MCF 10A (cell line): ENCODE measurements at regions not wholly inside any gene's neighbourhood (a gene's known extent, or its start where the extent isn't known, plus 50 kb on each side); places are given as distances from the start of the nearest gene placed in this dataset.

ENCODE experiments used
- BruUV-seq: library from RNA; stranded (reverse); fragments of 400-500 nt; replicated peaks from 2 replicates; lab custom pipeline; 2021; lab: Mats Ljungman, UMichigan
- CTCF ChIA-PET: fragments of 300-600 bp; sonication (Branson Sonifier 250); formaldehyde crosslinking; extraction: SDS; loops from one replicate; lab custom pipeline; 2021; ENCODE audit warnings: antibody characterized with exemption, inconsistent platforms; lab: Yijun Ruan, JAX
- POLR2A ChIA-PET: fragments of 300-600, 350-650 bp; sonication (Branson Sonifier 250); formaldehyde crosslinking; extraction: SDS; loops from one replicate; lab custom pipeline; 2020; ENCODE audit warnings: antibody characterized with exemption, inconsistent platforms; lab: Yijun Ruan, JAX
- DNase-seq: peaks from one replicate; pipeline ENCODE4 v3.0.0-alpha.2; 2018; ENCODE audit not compliant: unreplicated experiment
- H3K27ac Mint-ChIP-seq: one replicate; pipeline ENCODE4 v1.8.0; 2022; ENCODE audit warnings: mild to moderate bottlenecking, low read depth, mixed read lengths; ENCODE audit not compliant: unreplicated experiment
- H3K27me3 Mint-ChIP-seq: one replicate; pipeline ENCODE4 v1.8.0; 2022; ENCODE audit warnings: mixed read lengths; ENCODE audit not compliant: insufficient read depth, unreplicated experiment
- H3K36me3 Mint-ChIP-seq: one replicate; pipeline ENCODE4 v1.8.0; 2022; ENCODE audit warnings: mild to moderate bottlenecking, moderate library complexity, mixed read lengths; ENCODE audit not compliant: insufficient read depth, unreplicated experiment
- H3K4me1 Mint-ChIP-seq: one replicate; pipeline ENCODE4 v1.8.0; 2022; ENCODE audit warnings: mixed read lengths; ENCODE audit not compliant: insufficient read depth, unreplicated experiment
- H3K4me3 Mint-ChIP-seq: one replicate; pipeline ENCODE4 v1.8.0; 2022; ENCODE audit warnings: mild to moderate bottlenecking, moderate library complexity, mixed read lengths; ENCODE audit not compliant: unreplicated experiment
- H3K9me3 Mint-ChIP-seq: one replicate; pipeline ENCODE4 v1.8.0; 2022; ENCODE audit warnings: mixed read lengths; ENCODE audit not compliant: unreplicated experiment
- intact Hi-C: fragments of 100-400 bp; cut with micrococcal nuclease; formaldehyde crosslinking; loops from 2 replicates; pipeline ENCODE4 v1.14.1; 2022
- TF ChIP-seq, protein P1 (sequence below): fragments of 200-600 bp; IDR thresholded peaks from one replicate; pipeline ENCODE4 v1.8.0; 2022; ENCODE audit warnings: antibody characterized with exemption, mild to moderate bottlenecking; ENCODE audit not compliant: unreplicated experiment

DNA sequence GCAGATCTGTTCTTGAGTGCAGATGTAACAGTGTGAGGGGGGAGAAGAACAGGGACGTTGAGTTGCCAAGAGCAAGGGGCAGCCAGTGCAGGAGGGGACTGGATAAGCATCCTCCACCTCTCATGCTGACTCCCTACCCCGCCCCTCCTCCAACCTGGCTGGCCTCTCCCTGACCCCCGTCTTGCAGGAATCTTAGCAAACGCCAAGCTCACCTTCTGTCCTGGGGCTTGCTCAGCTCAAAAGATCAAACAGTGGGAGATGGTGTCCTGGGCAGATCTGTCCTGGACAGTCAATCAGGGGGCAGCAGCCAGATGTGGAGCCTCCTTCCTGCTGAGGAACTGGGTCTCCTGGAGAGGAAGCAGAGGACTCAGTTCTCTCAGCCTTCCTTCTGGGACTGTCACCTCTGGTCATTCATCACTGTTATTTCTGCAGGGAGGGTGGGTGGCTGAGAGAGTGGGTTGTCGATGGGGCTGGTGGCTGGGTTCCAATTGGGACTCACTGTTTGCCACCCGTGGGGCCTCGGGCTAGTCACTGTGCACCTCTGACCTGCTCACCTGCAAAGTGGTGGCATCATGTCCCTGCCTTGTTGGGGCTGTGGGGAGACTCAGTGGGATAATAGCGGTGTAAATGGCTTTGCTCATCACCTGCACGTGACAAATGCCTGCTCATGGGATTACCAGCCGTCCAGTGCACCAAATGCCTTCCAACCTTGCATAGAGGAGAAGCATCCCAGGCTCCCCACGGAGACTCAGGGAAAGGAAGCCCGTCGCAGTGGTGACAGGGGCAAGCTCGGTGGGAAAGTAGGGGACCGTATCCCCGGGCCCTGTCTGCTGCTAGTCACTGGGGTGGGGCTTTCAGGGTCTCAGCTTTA is 154.4 kb downstream of the PTPRU start:
- BruUV-seq: no TSS peak
- Mint-ChIP-seq H3K36me3 (no peaks in the 10 kb centered on the region), H3K4me3 (no peak overlapping the region), H3K27ac (no peak overlapping the region), H3K27me3 (peaks cover 20% of the 10 kb centered on the region), H3K9me3 (no peaks in the 10 kb centered on the region), H3K4me1 (no peaks in the 10 kb centered on the region)
- no peak for DNase-seq
- ChIA-PET CTCF (interaction anchor here (0.9 kb wide), 1 partner anchor 741 kb away, joined by 3 read pairs; no protein-coding TSS in a partner anchor), POLR2A (no interaction called here)
- intact Hi-C loops: no loop called here
- TF ChIP-seq, protein P1, sequence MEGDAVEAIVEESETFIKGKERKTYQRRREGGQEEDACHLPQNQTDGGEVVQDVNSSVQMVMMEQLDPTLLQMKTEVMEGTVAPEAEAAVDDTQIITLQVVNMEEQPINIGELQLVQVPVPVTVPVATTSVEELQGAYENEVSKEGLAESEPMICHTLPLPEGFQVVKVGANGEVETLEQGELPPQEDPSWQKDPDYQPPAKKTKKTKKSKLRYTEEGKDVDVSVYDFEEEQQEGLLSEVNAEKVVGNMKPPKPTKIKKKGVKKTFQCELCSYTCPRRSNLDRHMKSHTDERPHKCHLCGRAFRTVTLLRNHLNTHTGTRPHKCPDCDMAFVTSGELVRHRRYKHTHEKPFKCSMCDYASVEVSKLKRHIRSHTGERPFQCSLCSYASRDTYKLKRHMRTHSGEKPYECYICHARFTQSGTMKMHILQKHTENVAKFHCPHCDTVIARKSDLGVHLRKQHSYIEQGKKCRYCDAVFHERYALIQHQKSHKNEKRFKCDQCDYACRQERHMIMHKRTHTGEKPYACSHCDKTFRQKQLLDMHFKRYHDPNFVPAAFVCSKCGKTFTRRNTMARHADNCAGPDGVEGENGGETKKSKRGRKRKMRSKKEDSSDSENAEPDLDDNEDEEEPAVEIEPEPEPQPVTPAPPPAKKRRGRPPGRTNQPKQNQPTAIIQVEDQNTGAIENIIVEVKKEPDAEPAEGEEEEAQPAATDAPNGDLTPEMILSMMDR: no peak

DNA sequence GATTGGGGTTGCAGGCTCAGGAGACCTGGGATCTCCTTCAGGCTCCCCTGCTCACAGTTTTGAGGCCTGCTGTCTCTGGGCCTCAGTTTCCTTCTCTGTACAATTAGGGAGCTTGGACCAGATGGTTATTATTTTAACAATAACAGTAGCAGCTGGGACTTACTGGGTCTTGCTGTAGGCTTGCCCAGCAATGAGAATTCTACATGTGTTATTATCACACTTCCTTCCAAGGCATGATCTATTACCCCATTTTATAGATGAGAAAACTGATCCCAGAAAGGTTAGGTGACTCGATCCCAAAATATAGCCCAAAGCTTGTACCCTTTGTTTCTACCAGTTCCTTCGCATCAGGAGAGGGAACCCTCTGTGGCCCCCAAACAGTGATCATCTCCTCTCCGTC is 153.8 kb downstream of the PTPRU start:
- Mint-ChIP-seq H3K4me3 (no peak overlapping the region), H3K36me3 (no peaks in the 10 kb centered on the region), H3K27ac (no peak overlapping the region), H3K27me3 (peaks cover 20% of the 10 kb centered on the region), H3K4me1 (no peaks in the 10 kb centered on the region), H3K9me3 (no peaks in the 10 kb centered on the region)
- ChIA-PET CTCF (interaction anchor here (0.9 kb wide), 1 partner anchor 741 kb away, joined by 3 read pairs; no protein-coding TSS in a partner anchor), POLR2A (no interaction called here)
- DNase-seq: no peak
- intact Hi-C loops: no loop called here
- TF ChIP-seq, protein P1: no peak
- BruUV-seq: no TSS peak

DNA sequence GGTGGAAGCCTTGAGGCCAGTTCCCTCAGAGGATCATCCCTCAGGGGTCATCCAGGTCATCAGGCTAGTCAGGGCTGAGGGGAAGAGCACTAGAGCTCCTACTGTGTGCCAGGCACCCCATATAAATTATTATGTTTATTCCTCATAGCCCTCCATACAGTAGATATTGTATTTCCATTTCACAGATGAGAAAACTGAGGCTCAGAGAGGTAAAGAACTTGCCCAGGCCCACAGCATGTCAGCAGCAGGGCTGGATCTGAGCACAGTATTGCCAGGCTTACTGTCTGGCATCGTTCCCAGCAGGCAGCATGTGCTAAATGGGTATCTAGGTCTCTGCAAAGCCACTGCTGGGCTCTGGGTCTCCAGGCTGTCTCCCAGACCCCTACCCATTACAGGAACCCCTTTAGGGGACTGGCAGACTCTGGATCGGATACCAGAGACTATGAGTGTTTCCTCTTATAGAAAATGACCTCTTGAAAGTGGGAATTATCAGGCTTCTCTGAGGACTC is 153.3 kb downstream of the PTPRU start:
- CTCF ChIA-PET: interaction anchor here (0.9 kb wide), 1 partner anchor 742 kb away, joined by 3 read pairs; no protein-coding TSS in a partner anchor
- H3K27me3 Mint-ChIP-seq: peaks cover 20% of the 10 kb centered on the region
- BruUV-seq: no TSS peak

DNA sequence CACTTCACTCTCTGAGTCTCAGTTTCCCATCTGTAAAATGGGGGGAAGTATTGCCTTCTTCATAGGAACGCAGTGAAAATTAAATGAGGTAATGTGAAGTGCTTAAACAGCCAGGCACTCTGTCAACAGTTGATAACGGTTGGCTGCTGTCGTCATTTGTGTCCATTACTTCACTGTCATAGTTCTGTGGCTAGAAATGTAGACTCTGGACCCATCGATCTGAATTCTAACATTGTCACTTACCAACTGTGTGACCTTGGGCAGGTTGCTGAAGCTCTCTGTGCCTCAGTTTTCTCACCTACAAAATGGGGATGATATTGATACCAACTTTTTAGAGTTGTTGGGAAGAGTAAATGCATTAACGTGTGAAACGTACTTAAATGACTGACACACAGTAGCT is 152.6 kb downstream of the PTPRU start:
- BruUV-seq: no TSS peak
- no peaks in the 10 kb centered on the region for H3K4me1 Mint-ChIP-seq
- no peaks in the 10 kb centered on the region for H3K36me3 Mint-ChIP-seq
- CTCF ChIA-PET: no interaction called here
- intact Hi-C loops: no loop called here
- H3K27me3 Mint-ChIP-seq: peaks cover 20% of the 10 kb centered on the region
- no peak for DNase-seq
- POLR2A ChIA-PET: no interaction called here
- no peak overlapping the region for H3K4me3 Mint-ChIP-seq
- H3K9me3 Mint-ChIP-seq: no peaks in the 10 kb centered on the region
- H3K27ac Mint-ChIP-seq: no peak overlapping the region
- TF ChIP-seq, protein P1: no peak

More for the DNA sequence above, 153.3 kb downstream of the PTPRU start:
- POLR2A ChIA-PET: no interaction called here
- Mint-ChIP-seq H3K4me3 (no peak overlapping the region), H3K4me1 (no peaks in the 10 kb centered on the region), H3K27ac (no peak overlapping the region), H3K9me3 (no peaks in the 10 kb centered on the region), H3K36me3 (no peaks in the 10 kb centered on the region)
- intact Hi-C loops: no loop called here
- DNase-seq: no peak
- TF ChIP-seq, protein P1: no peak
